ENCODE measurements at regions not wholly inside any gene's neighbourhood (a gene's known extent, or its start where the extent isn't known, plus 50 kb on each side); places are given as distances from the start of the nearest gene placed in this dataset.

GRCh38 chr4:156620786-156621185 is 350.8 kb downstream of the PDGFC start:
- DNase-seq (ENCODE audit: low read depth) = no peak
- no peak overlapping the region for H3K4me3 ChIP-seq (ENCODE audit: low read depth, low read length)
- TF ChIP-seq CTCF (IDR thresholded peaks at IDR 0.05; ENCODE audit: insufficient read depth, low read length) = no peak

GRCh38 chr4:156619154-156619934 is 352.3 kb downstream of the PDGFC start:
- no peak overlapping the region for H3K4me3 ChIP-seq (ENCODE audit: low read depth, low read length)
- no peak for TF ChIP-seq CTCF (IDR thresholded peaks at IDR 0.05; ENCODE audit: insufficient read depth, low read length)
- DNase-seq (ENCODE audit: low read depth) = no peak

- H3K4me3 ChIP-seq (ENCODE audit: low read depth, low read length) = no peak overlapping the region
- no peak for TF ChIP-seq CTCF (IDR thresholded peaks at IDR 0.05; ENCODE audit: insufficient read depth, low read length)
Measured at GRCh38 chr4:156615066-156615531, 356.5 kb downstream of the PDGFC start.

GRCh38 chr4:156614536-156614935 is 357.1 kb downstream of the PDGFC start:
- DNase-seq (ENCODE audit: low read depth) = no peak
- H3K4me3 ChIP-seq (ENCODE audit: low read depth, low read length) = no peak overlapping the region
- TF ChIP-seq CTCF (IDR thresholded peaks at IDR 0.05; ENCODE audit: insufficient read depth, low read length) = no peak

More at GRCh38 chr4:156615066-156615531, 356.5 kb downstream of the PDGFC start:
- DNase-seq (ENCODE audit: low read depth) = peak; percentile 95

- no peak overlapping the region for H3K4me3 ChIP-seq (ENCODE audit: low read depth, low read length)
- TF ChIP-seq CTCF (IDR thresholded peaks at IDR 0.05; ENCODE audit: insufficient read depth, low read length) = no peak
- DNase-seq (ENCODE audit: low read depth) = no peak
Measured at GRCh38 chr4:156609421-156609820, 362.2 kb downstream of the PDGFC start.

- DNase-seq (ENCODE audit: low read depth) = no peak
- no peak overlapping the region for H3K4me3 ChIP-seq (ENCODE audit: low read depth, low read length)
- no peak for TF ChIP-seq CTCF (IDR thresholded peaks at IDR 0.05; ENCODE audit: insufficient read depth, low read length)
Measured at GRCh38 chr4:156608651-156609050, 362.9 kb downstream of the PDGFC start.
